H1 (cell line): ENCODE measurements at regions not wholly inside any gene's neighbourhood (a gene's known extent, or its start where the extent isn't known, plus 50 kb on each side); places are given as distances from the start of the nearest gene placed in this dataset.

ENCODE experiments used
- CTCF ChIA-PET: fragments of 300-600 bp; sonication (Branson Sonifier 250); formaldehyde crosslinking; loops from one replicate; lab custom pipeline; 2021; ENCODE audit not compliant: partially characterized antibody; lab: Charles Lee
- POLR2A ChIA-PET: fragments of 300-600 bp; sonication (Branson Sonifier 250); formaldehyde crosslinking; loops from one replicate; lab custom pipeline; 2021; ENCODE audit warnings: inconsistent platforms; ENCODE audit not compliant: partially characterized antibody; lab: Charles Lee
- DNase-seq, 2 experiments: peaks; one replicate each; pipeline versions ENCODE4 v3.0.0 to v3.0.0-alpha.2; 2010 to 2022; ENCODE audit warnings: low spot score in 2 of 2, low read depth in 1 of 2, mixed read lengths in 1 of 2
- FAIRE-seq: peaks from 2 replicates; lab custom pipeline; 2011; peaks lifted over from hg19 to GRCh38; lab: Jason Lieb, UNC
- H2AFZ ChIP-seq: 2 replicates; pipeline ENCODE4 v1.8.1; 2012; ENCODE audit warnings: low read length, inconsistent platforms
- H2AK5ac ChIP-seq: 2 replicates; pipeline ENCODE4 v1.6.1; 2013; ENCODE audit warnings: low read depth, low read length
- H2BK120ac ChIP-seq: replicated peaks from 2 replicates; pipeline ENCODE3; 2013; ENCODE audit warnings: low read depth, low read length, inconsistent platforms
- H2BK12ac ChIP-seq: 2 replicates; pipeline ENCODE4 v1.6.1; 2013; ENCODE audit warnings: low read depth, low read length
- H2BK15ac ChIP-seq: 2 replicates; pipeline ENCODE4 v1.6.1; 2013; ENCODE audit warnings: low read length
- H2BK20ac ChIP-seq: 2 replicates; pipeline ENCODE4 v1.6.1; 2013; ENCODE audit warnings: low read length
- H2BK5ac ChIP-seq: 2 replicates; pipeline ENCODE4 v1.6.1; 2013; ENCODE audit warnings: low read depth, low read length
- H3K14ac ChIP-seq: 2 replicates; pipeline ENCODE4 v1.6.1; 2013; ENCODE audit warnings: inconsistent platforms; ENCODE audit not compliant: insufficient read length
- H3K18ac ChIP-seq: 2 replicates; pipeline ENCODE4 v1.6.1; 2013; ENCODE audit warnings: low read length; ENCODE audit errors: extremely low read depth
- H3K23ac ChIP-seq: 2 replicates; pipeline ENCODE4 v1.6.1; 2013; ENCODE audit warnings: inconsistent platforms; ENCODE audit not compliant: insufficient read length
- H3K23me2 ChIP-seq: 2 replicates; pipeline ENCODE4 v1.6.1; 2013; ENCODE audit warnings: low read depth, low read length
- H3K27ac ChIP-seq: 2 replicates; pipeline ENCODE4 v1.6.1; 2011; ENCODE audit warnings: low read depth, low read length, inconsistent platforms
- H3K27me3 ChIP-seq, 4 experiments: replicated peaks in 1 of 4; 1 replicate in 1 of 4; 2 replicates in 3 of 4; pipeline versions ENCODE4 v1.6.1 to v1.8.1; 2011 to 2013; ENCODE audit warnings: low read length in 3 of 4, mild to moderate bottlenecking in 3 of 4, inconsistent platforms in 2 of 4, mixed read lengths in 2 of 4, moderate library complexity in 1 of 4; ENCODE audit not compliant: control insufficient read depth in 3 of 4, insufficient read depth in 3 of 4; ENCODE audit errors: extremely low read depth in 1 of 4
- H3K36me3 ChIP-seq, 4 experiments: 2 replicates each; pipeline versions ENCODE4 v1.6.1 to v1.8.1; 2011 to 2013; ENCODE audit warnings: mild to moderate bottlenecking in 4 of 4, low read length in 3 of 4, moderate library complexity in 2 of 4, control low read depth in 1 of 4, inconsistent platforms in 1 of 4; ENCODE audit not compliant: insufficient read depth in 4 of 4, control insufficient read depth in 2 of 4
- H3K4ac ChIP-seq: replicated peaks from 2 replicates; pipeline ENCODE3; 2013; ENCODE audit warnings: low read length, low read depth, mixed read lengths, inconsistent platforms; ENCODE audit not compliant: insufficient read length
- H3K4me1 ChIP-seq, 4 experiments: replicated peaks in 1 of 4; 1 replicate in 1 of 4; 2 replicates in 3 of 4; pipeline versions ENCODE4 v1.6.1 to v1.8.1; 2011 to 2013; ENCODE audit warnings: low read length in 3 of 4, inconsistent platforms in 2 of 4, mixed read lengths in 1 of 4; ENCODE audit not compliant: insufficient read depth in 4 of 4, control insufficient read depth in 3 of 4
- H3K4me2 ChIP-seq, 2 experiments: 2 replicates each; pipeline versions ENCODE4 v1.6.1 to v1.8.1; 2011 to 2013; ENCODE audit warnings: low read depth in 2 of 2, low read length in 2 of 2, control low read depth in 1 of 2, inconsistent platforms in 1 of 2, mild to moderate bottlenecking in 1 of 2; ENCODE audit not compliant: insufficient read depth in 1 of 2
- H3K4me3 ChIP-seq, 4 experiments: fragments of 200-600, 300-600 bp in 1 of 4; sonication (generic), shearing (Covaris generic), sonication (Bioruptor Twin) in 1 of 4; 2 replicates each; pipeline versions ENCODE4 v1.5.1 to v1.8.1; 2011 to 2016; ENCODE audit warnings: low read length in 4 of 4, low read depth in 3 of 4, control low read depth in 2 of 4, inconsistent platforms in 2 of 4, mild to moderate bottlenecking in 2 of 4, mixed read lengths in 1 of 4, moderate library complexity in 1 of 4; ENCODE audit not compliant: insufficient read depth in 2 of 4; ENCODE audit errors: extremely low read depth in 1 of 4
- H3K56ac ChIP-seq: replicated peaks from 2 replicates; pipeline ENCODE3; 2013; ENCODE audit warnings: low read depth, mild to moderate bottlenecking, mixed read lengths, low read length, inconsistent platforms; ENCODE audit not compliant: insufficient read length
- H3K79me1 ChIP-seq: 2 replicates; pipeline ENCODE4 v1.6.1; 2013; ENCODE audit warnings: low read depth, low read length, control low read depth
- H3K79me2 ChIP-seq, 2 experiments: 2 replicates each; pipeline versions ENCODE4 v1.6.1 to v1.8.1; 2012 to 2013; ENCODE audit warnings: low read length in 2 of 2, mild to moderate bottlenecking in 2 of 2, inconsistent platforms in 1 of 2; ENCODE audit not compliant: insufficient read depth in 2 of 2, control insufficient read depth in 1 of 2
- H3K9ac ChIP-seq, 4 experiments: replicated peaks in 1 of 4; 1 replicate in 1 of 4; 2 replicates in 3 of 4; pipeline versions ENCODE4 v1.6.1 to v1.8.1; 2011 to 2013; ENCODE audit warnings: low read depth in 3 of 4, low read length in 3 of 4, control low read depth in 2 of 4, mild to moderate bottlenecking in 2 of 4, moderate library complexity in 2 of 4, inconsistent platforms in 1 of 4; ENCODE audit errors: extremely low read depth in 1 of 4
- H3K9me3 ChIP-seq, 2 experiments: 2 replicates each; pipeline versions ENCODE4 v1.6.1 to v1.8.1; 2012 to 2013; ENCODE audit warnings: mild to moderate bottlenecking in 2 of 2, moderate library complexity in 2 of 2, control low read depth in 1 of 2, inconsistent platforms in 1 of 2, low read depth in 1 of 2, low read length in 1 of 2, mixed read lengths in 1 of 2; ENCODE audit not compliant: insufficient read depth in 2 of 2
- H4K20me1 ChIP-seq, 2 experiments: replicated peaks in 1 of 2; 2 replicates each; pipeline versions ENCODE3 to v1.8.1; 2011 to 2013; ENCODE audit warnings: inconsistent platforms in 2 of 2, low read length in 2 of 2, mild to moderate bottlenecking in 1 of 2; ENCODE audit not compliant: insufficient read depth in 2 of 2, control insufficient read depth in 1 of 2
- H4K5ac ChIP-seq: 2 replicates; pipeline ENCODE4 v1.6.1; 2013; ENCODE audit warnings: low read length, low read depth, mixed read lengths, inconsistent platforms; ENCODE audit not compliant: insufficient read length
- H4K8ac ChIP-seq: 2 replicates; pipeline ENCODE4 v1.8.0; 2013; ENCODE audit warnings: mild to moderate bottlenecking, moderate library complexity, low read length, inconsistent platforms; ENCODE audit not compliant: insufficient read depth; ENCODE audit errors: extremely low read depth
- H4K91ac ChIP-seq: replicated peaks from 2 replicates; pipeline ENCODE3; 2013; ENCODE audit warnings: low read length, mixed read lengths, inconsistent platforms; ENCODE audit not compliant: insufficient read length
- BACH1 ChIP-seq: IDR thresholded peaks from 2 replicates; pipeline ENCODE4 v1.6.1; 2012; ENCODE audit warnings: low read length, improper control_type of control experiment
- PHF8 ChIP-seq: fragments of 200-600 bp; sonication (generic); conservative IDR thresholded peaks from 2 replicates; pipeline ENCODE4 v1.7.1; 2012; ENCODE audit warnings: low read depth, mild to moderate bottlenecking, inconsistent platforms, low read length, moderate library complexity
- POLR2A ChIP-seq, 2 experiments: IDR thresholded peaks; 1 replicate in 1 of 2; 2 replicates in 1 of 2; pipeline ENCODE4 v1.6.1; 2011; ENCODE audit warnings: low read depth in 2 of 2, low read length in 2 of 2, mild to moderate bottlenecking in 2 of 2; ENCODE audit errors: control extremely low read depth in 1 of 2
- RAD21 ChIP-seq, 2 experiments: IDR thresholded peaks in 1 of 2; conservative IDR thresholded peaks in 1 of 2; 2 replicates each; pipeline ENCODE4 v1.6.1; 2011; ENCODE audit warnings: low read depth in 2 of 2, low read length in 2 of 2, improper control_type of control experiment in 1 of 2, inconsistent platforms in 1 of 2, mild to moderate bottlenecking in 1 of 2, moderate library complexity in 1 of 2
- WGBS, 2 experiments: shearing (Covaris generic) in 1 of 2; methylation state at CpG; one replicate each; pipeline versions ENCODE4 v1.1.6 to v1.1.7; 2013 to 2015; ENCODE audit warnings: low lambda C conversion rate in 2 of 2, mixed read lengths in 2 of 2, inconsistent platforms in 1 of 2, low coverage in 1 of 2, missing lambda C conversion rate in 1 of 2; ENCODE audit not compliant: insufficient replicate concordance in 2 of 2, insufficient coverage in 1 of 2, insufficient read length in 1 of 2; ENCODE audit errors: extremely low coverage in 1 of 2, missing lambda C conversion rate in 1 of 2; 5-methylcytosine and 5-hydroxymethylcytosine counted together

- CTCF ChIA-PET: interaction anchor here (1.2 to 2.1 kb wide), 4 partner anchors 9 to 222 kb away, joined by 3 to 21 read pairs (median 4); no protein-coding TSS in a partner anchor
These were observed 68.6 kb upstream of the SLC27A6 start for GRCh38 chr5:128896675-128897074.

More at GRCh38 chr5:128896675-128897074, 68.6 kb upstream of the SLC27A6 start:
- Histone ChIP-seq H3K79me1 (no peaks in the 10 kb centered on the region), H3K23ac (no peak overlapping the region), H4K91ac (no peak overlapping the region), H3K9ac (no peak overlapping the region), H4K8ac (no peak overlapping the region), H3K4me2 (no peak overlapping the region), H3K18ac (no peak overlapping the region), H3K14ac (no peak overlapping the region), H2AK5ac (no peak overlapping the region), H3K27me3 (no peaks in the 10 kb centered on the region), H4K20me1 (no peaks in the 10 kb centered on the region), H3K27ac (no peak overlapping the region), H2AFZ (no peak overlapping the region; the same call in 1 of the 2 replicates), H3K23me2 (no peaks in the 10 kb centered on the region), H4K5ac (no peak overlapping the region), H3K79me2 (no peaks in the 10 kb centered on the region), H2BK12ac (no peak overlapping the region), H3K4ac (no peak overlapping the region), H2BK20ac (no peak overlapping the region), H3K9me3 (no peaks in the 10 kb centered on the region), H3K4me3 (no peak overlapping the region), H3K4me1 (no peaks in the 10 kb centered on the region), H3K36me3 (no peaks in the 10 kb centered on the region), H2BK15ac (no peak overlapping the region), H2BK5ac (no peak overlapping the region), H2BK120ac (no peak overlapping the region), H3K56ac (no peak overlapping the region)
- TF ChIP-seq PHF8: no peak
- TF ChIP-seq BACH1: no peak
- 0 out of 4 replicates have a peak, but pooled peaks of 1 of the 2 experiments have one; percentile 4 for TF ChIP-seq RAD21 (IDR thresholded peaks at IDR 0.05 in 1 of 2, conservative IDR thresholded peaks at IDR 0.05 in 1 of 2; ENCODE audit: low read depth in 2 of 2, low read length in 2 of 2)
- TF ChIP-seq POLR2A (IDR thresholded peaks at IDR 0.05; ENCODE audit: control extremely low read depth in 1 of 2, low read depth in 2 of 2, low read length in 2 of 2): no peak
- no peak for DNase-seq
- no peak for FAIRE-seq
- 97% methylated on average over 2 of the region's 2 CpGs; no CpG with 5 or more reads in 1 of the 2 experiments for WGBS, 2 experiments
- POLR2A ChIA-PET: no interaction called here
